SU-DHL-6 (cell line): ENCODE measurements at regions not wholly inside any gene's neighbourhood (a gene's known extent, or its start where the extent isn't known, plus 50 kb on each side); places are given as distances from the start of the nearest gene placed in this dataset.
"Not testable (repeated sequence)": the region's sequence is repeated elsewhere in the genome, so short reads cannot be mapped to it uniquely, and the experiment has no call there.

Experiments used
- H2AFZ ChIP-seq: fragments of 200-600 bp; sonication (generic); 2 replicates; pipeline ENCODE4 v1.6.1; 2014; ENCODE audit warnings: low read depth, mild to moderate bottlenecking, moderate library complexity, mixed read lengths, antibody characterized with exemption, low read length; ENCODE audit not compliant: severe bottlenecking
- H3F3A ChIP-seq: fragments of 200-600 bp; shearing (Covaris generic); 2 replicates; pipeline ENCODE4 v1.6.0; 2016; ENCODE audit warnings: antibody characterized with exemption, mild to moderate bottlenecking; ENCODE audit not compliant: insufficient read depth
- H3K27ac ChIP-seq: fragments of 200-600 bp; sonication (generic); 2 replicates; pipeline ENCODE4 v1.5.1; 2016; ENCODE audit warnings: low read depth, mild to moderate bottlenecking, low read length, moderate library complexity, mixed read lengths
- H3K27me3 ChIP-seq: fragments of 200-600 bp; sonication (generic), shearing (Covaris generic); 2 replicates; pipeline ENCODE4 v1.6.0; 2014; ENCODE audit warnings: mild to moderate bottlenecking, low read length
- H3K36me3 ChIP-seq: fragments of 200-600 bp; sonication (generic); 2 replicates; pipeline ENCODE4 v1.6.1; 2014; ENCODE audit warnings: mild to moderate bottlenecking, low read length, mixed read lengths
- H3K4me2 ChIP-seq: fragments of 300-600, 200-600 bp; shearing (Covaris generic), sonication (generic); 2 replicates; pipeline ENCODE4 v1.6.0; 2014; ENCODE audit warnings: low read length, low read depth, mild to moderate bottlenecking; ENCODE audit not compliant: poor library complexity, severe bottlenecking
- H3K4me3 ChIP-seq: fragments of 200-600 bp; sonication (generic); 2 replicates; pipeline ENCODE4 v1.5.1; 2014; ENCODE audit warnings: antibody characterized with exemption, low read length, mild to moderate bottlenecking, mixed read lengths; ENCODE audit not compliant: insufficient read depth, poor library complexity, severe bottlenecking
- H3K79me2 ChIP-seq: fragments of 200-600 bp; sonication (generic); 2 replicates; pipeline ENCODE4 v1.6.1; 2014; ENCODE audit warnings: mild to moderate bottlenecking, low read length, moderate library complexity; ENCODE audit not compliant: insufficient read depth
- H3K9ac ChIP-seq: fragments of 200-600 bp; sonication (generic); 2 replicates; pipeline ENCODE4 v1.7.0; 2014; ENCODE audit warnings: mild to moderate bottlenecking, low read length
- H3K9me2 ChIP-seq: fragments of 200-600 bp; sonication (generic); replicated peaks from 2 replicates; pipeline ENCODE4 v1.6.1; 2014; ENCODE audit warnings: low read length; ENCODE audit not compliant: insufficient read depth
- H3K9me3 ChIP-seq: fragments of 200-600 bp; sonication (generic); 2 replicates; pipeline ENCODE4 v1.6.1; 2014; ENCODE audit warnings: low read length, mixed read lengths; ENCODE audit not compliant: insufficient read depth
- H4K20me1 ChIP-seq: fragments of 200-600 bp; sonication (generic); 2 replicates; pipeline ENCODE4 v1.6.1; 2014; ENCODE audit warnings: low read depth, mild to moderate bottlenecking, antibody characterized with exemption, low read length, moderate library complexity, mixed read lengths
- EZH2phosphoT487 ChIP-seq: fragments of 200-600 bp; sonication (generic), shearing (Covaris generic); conservative IDR thresholded peaks from 2 replicates; pipeline ENCODE4 v1.6.1; 2018; ENCODE audit warnings: mild to moderate bottlenecking, antibody characterized with exemption, low read length, moderate library complexity, mixed read lengths
- TF ChIP-seq, protein P1 (sequence below): fragments of 200-600 bp; sonication (generic); IDR thresholded peaks from one replicate; pipeline ENCODE4 v1.5.1; 2017; ENCODE audit warnings: antibody characterized with exemption, mild to moderate bottlenecking, low read length, moderate library complexity; ENCODE audit not compliant: insufficient read depth, poor library complexity, severe bottlenecking

DNA sequence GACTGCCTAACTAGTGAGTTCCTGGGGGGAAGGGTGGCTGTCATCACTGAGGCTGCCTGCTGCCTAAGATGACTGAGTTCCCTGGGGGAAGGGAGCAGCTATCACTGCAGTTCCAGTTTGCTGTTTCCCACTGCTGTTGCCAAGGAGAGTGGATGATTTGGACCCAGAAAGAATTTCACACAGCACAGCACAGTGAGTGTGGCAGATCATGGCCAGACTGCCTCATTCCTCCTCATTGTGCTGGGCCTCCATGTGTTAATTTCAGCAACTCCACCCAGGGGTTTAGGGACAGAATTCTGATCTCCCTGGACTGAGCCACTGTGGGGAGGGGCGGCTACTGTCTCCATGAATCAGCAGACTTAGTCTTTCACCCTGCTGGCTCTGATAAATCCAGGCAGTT lies 125.0 kb downstream of the TEX13C start:
- no peak overlapping the region for H3K4me2 ChIP-seq
- no peak overlapping the region for H3K4me3 ChIP-seq
- no peak overlapping the region for H3K27ac ChIP-seq
- no peaks in the 10 kb centered on the region for H3K79me2 ChIP-seq
- H3K9ac ChIP-seq: no peak overlapping the region
- no peaks in the 10 kb centered on the region for H3K9me3 ChIP-seq
- no peaks in the 10 kb centered on the region for H3K36me3 ChIP-seq
- TF ChIP-seq EZH2phosphoT487: no peak
- TF ChIP-seq, protein P1, sequence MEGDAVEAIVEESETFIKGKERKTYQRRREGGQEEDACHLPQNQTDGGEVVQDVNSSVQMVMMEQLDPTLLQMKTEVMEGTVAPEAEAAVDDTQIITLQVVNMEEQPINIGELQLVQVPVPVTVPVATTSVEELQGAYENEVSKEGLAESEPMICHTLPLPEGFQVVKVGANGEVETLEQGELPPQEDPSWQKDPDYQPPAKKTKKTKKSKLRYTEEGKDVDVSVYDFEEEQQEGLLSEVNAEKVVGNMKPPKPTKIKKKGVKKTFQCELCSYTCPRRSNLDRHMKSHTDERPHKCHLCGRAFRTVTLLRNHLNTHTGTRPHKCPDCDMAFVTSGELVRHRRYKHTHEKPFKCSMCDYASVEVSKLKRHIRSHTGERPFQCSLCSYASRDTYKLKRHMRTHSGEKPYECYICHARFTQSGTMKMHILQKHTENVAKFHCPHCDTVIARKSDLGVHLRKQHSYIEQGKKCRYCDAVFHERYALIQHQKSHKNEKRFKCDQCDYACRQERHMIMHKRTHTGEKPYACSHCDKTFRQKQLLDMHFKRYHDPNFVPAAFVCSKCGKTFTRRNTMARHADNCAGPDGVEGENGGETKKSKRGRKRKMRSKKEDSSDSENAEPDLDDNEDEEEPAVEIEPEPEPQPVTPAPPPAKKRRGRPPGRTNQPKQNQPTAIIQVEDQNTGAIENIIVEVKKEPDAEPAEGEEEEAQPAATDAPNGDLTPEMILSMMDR: no peak
- H2AFZ ChIP-seq: no peak overlapping the region
- H4K20me1 ChIP-seq: no peaks in the 10 kb centered on the region
- no peaks in the 10 kb centered on the region for H3F3A ChIP-seq
- H3K27me3 ChIP-seq: no peaks in the 10 kb centered on the region
- no peaks in the 10 kb centered on the region for H3K9me2 ChIP-seq

DNA sequence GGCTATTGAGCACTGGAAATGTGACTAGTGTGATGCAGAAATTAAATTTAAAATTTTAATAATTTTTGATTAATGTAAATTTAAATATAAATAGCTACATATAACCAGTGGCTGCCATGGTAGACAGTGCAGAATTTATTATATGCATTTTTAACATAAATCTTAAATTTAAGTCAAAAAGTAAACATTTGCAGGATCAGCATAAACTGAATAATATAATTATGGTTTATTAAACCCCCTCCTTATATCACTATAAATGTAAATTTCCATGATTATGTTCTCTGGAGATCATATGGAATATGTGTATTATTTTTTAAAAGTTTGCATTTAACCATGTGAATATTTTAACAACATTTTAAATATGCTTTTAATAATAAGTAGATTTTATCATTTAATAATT lies 155.8 kb downstream of the TEX13C start:
- Histone ChIP-seq H3K9me2 (no peaks in the 10 kb centered on the region), H3K9ac (no peak overlapping the region), H2AFZ (no peak overlapping the region), H3K36me3 (no peaks in the 10 kb centered on the region), H4K20me1 (no peaks in the 10 kb centered on the region), H3K79me2 (no peaks in the 10 kb centered on the region), H3F3A (no peaks in the 10 kb centered on the region), H3K27ac (no peak overlapping the region), H3K4me3 (no peak overlapping the region), H3K27me3 (no peaks in the 10 kb centered on the region), H3K9me3 (no peaks in the 10 kb centered on the region), H3K4me2 (no peak overlapping the region)
- TF ChIP-seq, protein P1: no peak
- no peak for TF ChIP-seq EZH2phosphoT487

DNA sequence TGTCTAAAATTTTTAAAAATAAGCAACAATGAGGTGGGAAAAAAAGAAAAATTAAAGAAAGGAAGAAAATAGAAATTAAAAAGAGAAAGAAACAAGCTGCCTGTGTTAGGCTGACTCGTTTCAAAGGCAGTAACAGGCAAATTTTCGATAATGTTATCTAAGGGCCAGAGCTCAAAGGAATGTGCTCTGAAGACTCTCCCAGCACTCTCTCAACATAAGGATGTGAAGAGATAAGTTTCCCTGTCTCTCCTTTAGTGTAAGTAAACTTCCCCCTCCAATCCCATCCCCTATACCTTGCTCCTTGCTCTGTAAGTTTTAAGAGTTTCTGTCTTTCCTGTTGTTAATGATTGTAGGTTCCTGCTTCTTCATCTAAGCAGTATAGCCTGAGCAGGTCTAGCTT lies 172.8 kb downstream of the TEX13C start:
- H3F3A ChIP-seq: no peaks in the 10 kb centered on the region
- no peaks in the 10 kb centered on the region for H4K20me1 ChIP-seq
- no peak overlapping the region for H3K9ac ChIP-seq
- H3K4me2 ChIP-seq: no peak overlapping the region
- H3K79me2 ChIP-seq: no peaks in the 10 kb centered on the region
- H2AFZ ChIP-seq: no peak overlapping the region
- no peaks in the 10 kb centered on the region for H3K27me3 ChIP-seq
- H3K9me3 ChIP-seq: no peaks in the 10 kb centered on the region
- no peak for TF ChIP-seq EZH2phosphoT487
- TF ChIP-seq, protein P1: no peak
- H3K4me3 ChIP-seq: no peak overlapping the region
- H3K9me2 ChIP-seq: no peaks in the 10 kb centered on the region
- no peaks in the 10 kb centered on the region for H3K36me3 ChIP-seq
- H3K27ac ChIP-seq: no peak overlapping the region

DNA sequence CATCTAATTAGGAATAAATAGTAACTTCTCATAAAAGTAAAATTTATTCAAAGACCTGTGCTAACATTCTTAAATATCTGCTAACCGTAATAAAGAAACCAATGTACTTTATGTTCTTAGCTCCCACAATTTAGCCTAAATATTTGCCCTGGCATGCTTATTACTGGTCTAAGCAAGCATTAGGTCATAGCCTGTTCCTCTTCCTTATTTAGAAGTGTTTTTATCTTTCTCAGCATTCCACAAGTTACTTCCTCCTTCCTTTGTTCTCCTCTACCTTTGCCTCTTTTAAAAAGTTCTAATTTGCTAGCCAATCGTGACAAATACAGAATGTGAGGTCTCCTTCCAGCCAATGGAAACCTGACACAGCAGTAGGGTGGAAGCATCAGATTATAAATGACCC lies 173.3 kb downstream of the TEX13C start:
- not testable (repeated sequence) for H3K36me3 ChIP-seq, H3K9me3 ChIP-seq, H3F3A ChIP-seq, H4K20me1 ChIP-seq, H3K9me2 ChIP-seq, H3K4me2 ChIP-seq, H3K27me3 ChIP-seq, H2AFZ ChIP-seq, H3K4me3 ChIP-seq, H3K27ac ChIP-seq, H3K79me2 ChIP-seq, H3K9ac ChIP-seq
